ENCODE measurements at regions not wholly inside any gene's neighbourhood (a gene's known extent, or its start where the extent isn't known, plus 50 kb on each side); places are given as distances from the start of the nearest gene placed in this dataset.
"Not testable (repeated sequence)": the region's sequence is repeated elsewhere in the genome, so short reads cannot be mapped to it uniquely, and the experiment has no call there.

DNA sequence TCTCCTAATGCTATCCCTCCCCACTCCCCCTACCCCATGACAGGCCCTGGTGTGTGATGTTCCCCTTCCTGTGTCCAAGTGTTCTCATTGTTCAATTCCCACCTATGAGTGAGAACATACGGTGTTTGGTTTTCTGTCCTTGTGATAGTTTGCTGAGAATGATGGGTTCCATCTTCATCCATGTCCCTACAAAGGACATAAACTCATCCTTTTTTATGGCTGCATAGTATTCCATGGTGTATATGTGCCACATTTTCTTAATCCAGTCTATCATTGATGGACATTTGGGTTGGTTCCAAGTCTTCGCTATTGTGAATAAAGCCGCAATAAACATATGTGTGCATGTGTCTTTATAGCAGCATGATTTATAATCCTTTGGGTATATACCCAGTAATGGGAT, 227.5 kb upstream of the PRDM1 start:
- TF ChIP-seq ZFP3, ISL1, SNAI2, ZC3H10, RARB, OSR1 (CRISPR knock-in tag; IDR thresholded peaks at IDR 0.05): not testable (repeated sequence)

Measured in SK-N-SH treated with all-trans-retinoic acid at 6 μM for 48 hours (cell line).